ENCODE measurements at regions not wholly inside any gene's neighbourhood (a gene's known extent, or its start where the extent isn't known, plus 50 kb on each side); places are given as distances from the start of the nearest gene placed in this dataset.
"Not testable (repeated sequence)": the region's sequence is repeated elsewhere in the genome, so short reads cannot be mapped to it uniquely, and the experiment has no call there.

DNA sequence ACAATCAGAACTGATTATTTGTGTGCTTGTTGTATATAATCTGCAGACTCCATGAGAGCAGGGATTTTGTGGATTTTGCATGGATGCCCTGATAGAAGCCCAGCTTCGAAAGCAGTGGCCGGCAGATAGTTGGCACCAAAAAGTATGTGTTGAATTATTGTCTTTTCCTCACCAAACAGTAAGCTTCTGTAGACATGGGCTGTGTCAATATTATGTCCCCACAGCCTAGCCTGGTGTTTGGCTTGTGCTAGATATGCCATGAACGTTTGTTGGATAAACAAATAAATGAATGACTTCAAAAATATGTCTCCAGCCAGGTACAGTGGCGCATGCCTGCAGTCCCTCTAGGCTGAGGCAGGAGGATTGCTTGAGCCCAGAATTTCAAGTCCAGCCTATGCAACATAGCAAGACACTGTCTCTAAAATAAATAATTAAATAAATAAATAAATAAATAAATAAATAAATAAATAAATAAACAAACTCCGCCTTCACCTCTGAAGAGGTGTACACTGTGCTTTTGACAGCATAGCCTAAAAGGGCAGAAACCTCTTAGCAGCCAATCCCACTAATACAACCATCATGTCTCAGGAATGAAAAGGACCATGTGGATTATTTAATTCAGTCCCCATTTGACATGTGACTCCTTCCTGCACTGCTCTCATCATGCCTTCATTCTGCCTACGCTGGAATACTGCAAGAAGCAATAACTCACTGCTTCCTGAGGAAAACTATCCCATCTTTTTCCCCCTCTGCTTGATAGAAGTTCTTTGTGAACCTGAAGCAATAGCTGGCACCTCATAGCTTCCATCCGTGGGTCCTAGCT lies 335.2 kb downstream of the FBXW7 start:
- DNase-seq (ENCODE audit: extremely low read depth, low read depth, low spot score), result no peak

GRCh38 chr4:152197211-152197610 lies 338.7 kb downstream of the FBXW7 start:
- DNase-seq (ENCODE audit: extremely low read depth, low read depth, low spot score), result no peak

- DNase-seq (ENCODE audit: extremely low read depth, low read depth, low spot score), result no peak
These were observed 340.0 kb downstream of the FBXW7 start for GRCh38 chr4:152195888-152196287.

- DNase-seq (ENCODE audit: extremely low read depth, low read depth, low spot score), result no peak
These were observed 342.8 kb downstream of the FBXW7 start for GRCh38 chr4:152193059-152193458.

DNA sequence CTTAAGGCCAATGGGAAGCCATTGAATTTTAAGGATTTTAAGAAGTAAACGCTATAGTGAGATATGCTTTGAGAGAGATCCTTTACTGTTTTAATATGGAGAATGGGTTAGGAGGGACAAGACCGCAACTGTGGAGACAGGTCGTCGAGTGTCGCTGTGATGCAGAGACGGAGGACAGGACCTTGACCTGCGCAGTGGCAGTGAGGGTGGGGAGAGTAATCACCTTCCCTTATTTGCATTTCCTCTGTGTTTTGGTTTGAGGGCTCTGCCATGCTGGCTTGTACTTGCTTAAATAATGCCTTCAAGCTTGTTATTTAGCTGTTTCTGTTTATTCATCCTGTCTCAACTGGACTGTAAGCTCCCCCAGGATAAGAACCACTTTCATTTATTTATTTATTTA lies 345.0 kb downstream of the FBXW7 start:
- no peak for DNase-seq (ENCODE audit: extremely low read depth, low read depth, low spot score)

DNA sequence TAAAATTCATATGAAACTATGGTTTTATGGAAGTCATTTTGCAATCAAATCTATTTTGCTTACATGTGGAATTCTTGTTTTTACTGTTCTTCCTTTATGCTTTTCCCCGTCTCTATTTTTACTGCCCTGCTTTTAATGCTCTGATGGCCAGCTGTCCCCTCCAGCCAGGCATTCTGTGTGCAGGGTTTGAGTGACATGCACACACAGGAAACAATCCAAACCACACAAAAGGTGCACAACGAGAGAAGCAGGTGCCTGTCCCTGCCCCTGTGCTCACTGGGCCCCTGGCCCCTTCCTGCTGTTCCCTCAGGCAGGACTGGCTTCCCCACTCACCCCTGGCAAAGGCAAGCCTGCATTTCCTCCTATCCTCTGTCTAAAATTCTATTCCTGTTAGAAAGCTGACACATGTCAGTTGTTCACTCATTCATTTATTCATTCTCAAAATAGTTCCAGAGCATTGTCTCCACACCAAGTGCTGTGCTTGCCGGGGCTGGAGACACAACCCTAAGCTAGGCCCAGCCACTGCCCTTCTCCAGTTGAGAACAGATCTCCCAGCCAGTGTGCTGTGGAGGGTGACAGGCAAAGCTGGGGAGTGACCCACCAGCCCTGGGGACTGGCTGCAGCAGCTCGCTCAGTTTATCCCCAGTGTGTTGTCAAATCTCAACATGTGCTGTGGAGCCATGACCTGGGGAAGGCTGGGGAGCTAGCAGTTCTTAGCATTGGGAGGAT lies 346.3 kb downstream of the FBXW7 start:
- no peak for DNase-seq (ENCODE audit: extremely low read depth, low read depth, low spot score)

DNA sequence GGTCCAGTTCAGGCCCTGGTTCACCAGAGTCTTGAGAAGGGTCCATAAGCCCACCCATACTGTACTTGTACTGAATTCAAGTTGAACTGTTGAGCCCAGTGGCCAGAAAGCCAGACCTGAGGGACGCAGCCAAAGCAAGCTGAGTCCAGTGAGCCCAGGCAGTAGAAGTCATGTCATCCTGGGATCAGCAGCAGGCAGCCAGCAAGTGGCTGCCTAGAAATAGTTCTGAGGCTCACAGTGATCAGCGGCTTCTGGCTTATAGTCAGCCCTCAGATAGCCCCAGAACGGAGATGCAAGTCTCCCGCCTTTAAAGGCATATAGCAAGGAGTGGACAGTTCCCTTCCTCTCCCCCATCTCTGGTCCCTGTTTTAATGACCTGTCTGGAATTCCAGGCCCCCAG lies 347.1 kb downstream of the FBXW7 start:
- no peak for DNase-seq (ENCODE audit: extremely low read depth, low read depth, low spot score)

GRCh38 chr4:152187693-152188092 lies 348.2 kb downstream of the FBXW7 start:
- DNase-seq (ENCODE audit: extremely low read depth, low read depth, low spot score), result no peak

DNA sequence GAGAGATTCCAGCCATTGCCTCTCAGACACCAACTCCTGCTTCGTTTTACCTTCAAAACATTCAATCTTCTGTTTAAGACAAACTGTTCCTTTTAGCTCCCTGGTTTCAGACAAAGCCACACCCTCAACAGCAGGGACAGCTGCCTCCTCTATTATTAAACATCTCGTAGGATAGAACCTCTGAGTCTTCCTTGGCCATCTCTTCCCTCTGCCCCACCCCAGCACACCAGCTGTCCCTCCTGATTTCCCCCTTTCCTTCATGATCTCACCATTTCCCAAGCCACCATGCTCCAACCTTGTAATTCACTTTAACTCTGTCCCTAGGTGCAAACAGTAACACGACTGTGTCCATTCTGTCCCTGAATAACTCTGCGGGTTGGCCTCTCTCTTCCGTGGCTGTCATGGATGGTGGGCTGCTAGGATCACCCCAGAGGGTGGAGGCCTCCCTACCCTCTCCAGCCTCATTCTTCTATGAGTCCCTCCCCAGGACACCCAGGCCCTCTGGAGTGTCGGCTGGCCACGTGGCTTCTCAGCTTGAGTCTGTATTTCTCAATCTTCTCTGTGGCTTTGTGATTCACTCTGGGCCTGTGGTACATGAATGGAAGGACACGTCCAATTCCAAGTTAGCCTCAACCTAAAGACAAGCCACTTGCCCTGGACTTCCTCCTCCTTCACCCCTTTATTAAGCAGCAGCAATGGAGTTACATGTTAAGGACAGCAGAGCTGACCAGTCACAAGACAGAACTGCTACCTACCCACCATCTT lies 349.9 kb downstream of the FBXW7 start:
- no peak for DNase-seq (ENCODE audit: extremely low read depth, low read depth, low spot score)

GRCh38 chr4:152181150-152181549 lies 354.7 kb downstream of the FBXW7 start:
- DNase-seq (ENCODE audit: extremely low read depth, low read depth, low spot score), result no peak

- DNase-seq (ENCODE audit: extremely low read depth, low read depth, low spot score), result no peak
These were observed 355.5 kb downstream of the FBXW7 start for GRCh38 chr4:152180369-152180768.

- not testable (repeated sequence) for DNase-seq (ENCODE audit: extremely low read depth, low read depth, low spot score)
These were observed 358.4 kb downstream of the FBXW7 start for GRCh38 chr4:152177538-152177937.

- DNase-seq (ENCODE audit: extremely low read depth, low read depth, low spot score), result no peak
These were observed 359.2 kb downstream of the FBXW7 start for GRCh38 chr4:152176627-152177214.

GRCh38 chr4:152175586-152175985 lies 360.3 kb downstream of the FBXW7 start:
- DNase-seq (ENCODE audit: extremely low read depth, low read depth, low spot score), result no peak

DNA sequence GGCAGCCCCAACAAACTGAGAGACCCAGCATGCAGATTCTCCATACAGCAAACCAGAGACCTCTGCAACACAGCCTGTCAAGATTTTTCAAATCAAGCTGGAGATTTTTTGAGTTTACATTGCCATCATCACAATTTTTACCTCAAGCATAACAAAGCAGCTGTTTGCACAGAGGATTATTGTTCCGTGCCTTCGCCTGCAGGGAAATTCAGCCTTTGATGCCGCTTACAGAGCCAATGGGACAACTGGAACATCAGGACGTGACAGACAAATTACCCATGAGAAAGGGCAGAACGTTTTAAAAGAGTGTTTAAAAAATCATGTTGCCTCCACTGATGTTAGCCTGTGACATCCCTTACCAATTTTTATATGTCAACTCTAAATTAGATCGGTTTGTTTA lies 363.7 kb downstream of the FBXW7 start:
- DNase-seq (ENCODE audit: extremely low read depth, low read depth, low spot score), result no peak

DNA sequence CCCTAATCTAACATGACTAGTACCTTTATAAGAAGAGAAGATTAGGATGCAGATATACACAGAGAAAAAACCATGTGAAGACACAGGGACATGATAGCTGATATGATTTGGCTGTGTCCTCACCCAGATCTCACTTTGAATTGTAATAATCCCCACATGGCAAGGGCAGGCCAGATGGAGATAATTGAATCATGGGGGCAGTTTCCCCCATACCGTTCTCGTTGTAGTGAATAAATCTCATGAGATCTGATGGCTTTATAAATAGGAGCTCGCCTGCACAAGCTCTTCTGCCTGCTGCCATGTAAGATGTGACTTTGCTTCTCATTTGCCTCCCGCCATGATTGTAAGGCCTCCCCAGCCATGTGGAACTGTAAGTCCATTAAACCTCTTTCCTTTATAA lies 364.3 kb downstream of the FBXW7 start:
- no peak for DNase-seq (ENCODE audit: extremely low read depth, low read depth, low spot score)

GRCh38 chr4:152169683-152170082 lies 366.2 kb downstream of the FBXW7 start:
- DNase-seq (ENCODE audit: extremely low read depth, low read depth, low spot score), result no peak

- no peak for DNase-seq (ENCODE audit: extremely low read depth, low read depth, low spot score)
These were observed 366.8 kb downstream of the FBXW7 start for GRCh38 chr4:152168987-152169616.

DNA sequence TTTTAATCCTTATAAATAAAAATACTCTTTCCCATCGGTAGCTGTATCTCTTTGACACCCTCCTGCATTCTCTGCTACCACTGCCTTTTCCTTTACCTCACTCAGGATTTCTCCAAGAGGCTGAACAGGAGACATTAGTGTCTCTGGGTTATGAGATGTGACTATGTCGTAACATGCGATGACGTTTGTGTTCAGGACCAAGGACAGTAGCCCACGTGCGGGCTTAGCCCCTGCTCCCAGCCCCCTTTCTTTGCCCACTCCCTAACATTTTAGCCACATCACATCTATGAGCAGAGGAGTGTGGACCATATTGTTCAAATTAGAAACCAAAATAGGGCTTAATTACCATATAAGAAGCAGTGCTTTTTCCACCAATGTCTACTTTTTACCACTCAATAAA lies 369.3 kb downstream of the FBXW7 start:
- no peak for DNase-seq (ENCODE audit: extremely low read depth, low read depth, low spot score)

- DNase-seq (ENCODE audit: extremely low read depth, low read depth, low spot score), result no peak
These were observed 370.0 kb downstream of the FBXW7 start for GRCh38 chr4:152165846-152166245.

GRCh38 chr4:152165146-152165545 lies 370.7 kb downstream of the FBXW7 start:
- DNase-seq (ENCODE audit: extremely low read depth, low read depth, low spot score), result no peak
